PFSK-1 (cell line): ENCODE measurements at regions not wholly inside any gene's neighbourhood (a gene's known extent, or its start where the extent isn't known, plus 50 kb on each side); places are given as distances from the start of the nearest gene placed in this dataset.

ENCODE experiments used
- FOXP2 ChIP-seq: optimal IDR thresholded peaks from 2 replicates; pipeline ENCODE3; 2011; ENCODE audit warnings: borderline replicate concordance, control low read depth, inconsistent platforms; ENCODE audit not compliant: insufficient read depth; ENCODE audit errors: extremely low read length, extremely low read depth
- POLR2AphosphoS5 ChIP-seq: IDR thresholded peaks from 2 replicates; pipeline ENCODE4 v1.6.1; 2012; ENCODE audit warnings: low read depth, mild to moderate bottlenecking, control low read depth, low read length, moderate library complexity
- SIN3A ChIP-seq: IDR thresholded peaks from 2 replicates; pipeline ENCODE4 v1.6.1; 2012; ENCODE audit warnings: mild to moderate bottlenecking, low read length, moderate library complexity, borderline replicate concordance; ENCODE audit not compliant: insufficient read depth
- TAF1 ChIP-seq: IDR thresholded peaks from 2 replicates; pipeline ENCODE4 v1.6.1; 2012; ENCODE audit warnings: low read length, control low read depth, borderline replicate concordance; ENCODE audit not compliant: insufficient read depth
- TF ChIP-seq, protein P1 (sequence below), 2 experiments: IDR thresholded peaks; 2 replicates each; pipeline versions ENCODE4 v1.6.1 to v1.8.0; 2011 to 2012; ENCODE audit warnings: low read depth in 2 of 2, low read length in 2 of 2, control low read depth in 1 of 2, inconsistent platforms in 1 of 2, mild to moderate bottlenecking in 1 of 2, moderate library complexity in 1 of 2; ENCODE audit not compliant: insufficient read depth in 1 of 2

DNA sequence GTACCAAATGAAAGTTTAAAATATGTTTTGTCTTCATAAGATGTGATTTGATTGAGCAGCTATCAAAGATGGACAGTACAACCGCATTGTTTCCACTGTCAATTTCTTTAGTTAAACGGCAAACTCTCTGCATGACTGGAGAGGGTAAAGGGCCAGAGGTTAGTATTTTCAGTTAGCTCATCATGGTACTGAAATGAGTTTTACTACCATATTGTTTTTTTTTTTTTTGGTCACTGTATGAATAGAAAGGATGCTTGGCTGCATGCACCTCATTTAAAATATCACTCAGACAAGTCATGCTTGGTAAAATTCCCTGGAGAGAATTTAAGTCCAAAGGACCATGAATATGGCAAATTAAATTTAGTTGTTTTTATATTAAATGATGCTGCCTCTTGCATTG is 942.1 kb upstream of the SPRY2 start:
- TF ChIP-seq POLR2AphosphoS5 = no peak
- TF ChIP-seq, protein P1, sequence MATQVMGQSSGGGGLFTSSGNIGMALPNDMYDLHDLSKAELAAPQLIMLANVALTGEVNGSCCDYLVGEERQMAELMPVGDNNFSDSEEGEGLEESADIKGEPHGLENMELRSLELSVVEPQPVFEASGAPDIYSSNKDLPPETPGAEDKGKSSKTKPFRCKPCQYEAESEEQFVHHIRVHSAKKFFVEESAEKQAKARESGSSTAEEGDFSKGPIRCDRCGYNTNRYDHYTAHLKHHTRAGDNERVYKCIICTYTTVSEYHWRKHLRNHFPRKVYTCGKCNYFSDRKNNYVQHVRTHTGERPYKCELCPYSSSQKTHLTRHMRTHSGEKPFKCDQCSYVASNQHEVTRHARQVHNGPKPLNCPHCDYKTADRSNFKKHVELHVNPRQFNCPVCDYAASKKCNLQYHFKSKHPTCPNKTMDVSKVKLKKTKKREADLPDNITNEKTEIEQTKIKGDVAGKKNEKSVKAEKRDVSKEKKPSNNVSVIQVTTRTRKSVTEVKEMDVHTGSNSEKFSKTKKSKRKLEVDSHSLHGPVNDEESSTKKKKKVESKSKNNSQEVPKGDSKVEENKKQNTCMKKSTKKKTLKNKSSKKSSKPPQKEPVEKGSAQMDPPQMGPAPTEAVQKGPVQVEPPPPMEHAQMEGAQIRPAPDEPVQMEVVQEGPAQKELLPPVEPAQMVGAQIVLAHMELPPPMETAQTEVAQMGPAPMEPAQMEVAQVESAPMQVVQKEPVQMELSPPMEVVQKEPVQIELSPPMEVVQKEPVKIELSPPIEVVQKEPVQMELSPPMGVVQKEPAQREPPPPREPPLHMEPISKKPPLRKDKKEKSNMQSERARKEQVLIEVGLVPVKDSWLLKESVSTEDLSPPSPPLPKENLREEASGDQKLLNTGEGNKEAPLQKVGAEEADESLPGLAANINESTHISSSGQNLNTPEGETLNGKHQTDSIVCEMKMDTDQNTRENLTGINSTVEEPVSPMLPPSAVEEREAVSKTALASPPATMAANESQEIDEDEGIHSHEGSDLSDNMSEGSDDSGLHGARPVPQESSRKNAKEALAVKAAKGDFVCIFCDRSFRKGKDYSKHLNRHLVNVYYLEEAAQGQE (IDR thresholded peaks at IDR 0.05; ENCODE audit: insufficient read depth in 1 of 2, low read depth in 2 of 2, low read length in 2 of 2) = no peak
- TF ChIP-seq TAF1 = no peak
- TF ChIP-seq SIN3A = no peak
- no peak for TF ChIP-seq FOXP2
